GM19025 (cell line): ENCODE measurements at regions not wholly inside any gene's neighbourhood (a gene's known extent, or its start where the extent isn't known, plus 50 kb on each side); places are given as distances from the start of the nearest gene placed in this dataset.

Source experiments
- ATAC-seq: cut with Tn5 transposase; IDR thresholded peaks from one replicate; pipeline ENCODE4 v1.9.1; 2021; ENCODE audit warnings: mild to moderate bottlenecking, low read depth, moderate library complexity; ENCODE audit not compliant: unreplicated experiment

GRCh38 chr4:95985791-95986550 is 146.1 kb downstream of the PDHA2 start:
- no peak for ATAC-seq

- ATAC-seq: no peak
These were observed 148.0 kb downstream of the PDHA2 start for GRCh38 chr4:95987851-95988250.

- ATAC-seq: no peak
These were observed 158.4 kb downstream of the PDHA2 start for GRCh38 chr4:95998311-95998710.

- ATAC-seq: no peak
These were observed 164.3 kb downstream of the PDHA2 start for GRCh38 chr4:96003951-96004740.

GRCh38 chr4:96009427-96010119 is 169.7 kb downstream of the PDHA2 start:
- no peak for ATAC-seq

GRCh38 chr4:96012687-96013086 is 172.8 kb downstream of the PDHA2 start:
- no peak for ATAC-seq

GRCh38 chr4:96016634-96017299 is 176.9 kb downstream of the PDHA2 start:
- ATAC-seq: no peak

- ATAC-seq: no peak
These were observed 185.1 kb downstream of the PDHA2 start for GRCh38 chr4:96025011-96025410.

GRCh38 chr4:96035727-96036126 is 195.8 kb downstream of the PDHA2 start:
- no peak for ATAC-seq

- ATAC-seq: no peak
These were observed 196.9 kb downstream of the PDHA2 start for GRCh38 chr4:96036781-96037180.

GRCh38 chr4:96037705-96038104 is 197.8 kb downstream of the PDHA2 start:
- ATAC-seq: no peak

- ATAC-seq: no peak
These were observed 199.3 kb downstream of the PDHA2 start for GRCh38 chr4:96039217-96039616.

- ATAC-seq: no peak
These were observed 200.0 kb downstream of the PDHA2 start for GRCh38 chr4:96039803-96040436.

GRCh38 chr4:96044971-96045370 is 205.1 kb downstream of the PDHA2 start:
- no peak for ATAC-seq

- ATAC-seq: no peak
These were observed 212.9 kb downstream of the PDHA2 start for GRCh38 chr4:96052827-96053226.

GRCh38 chr4:96056346-96056934 is 216.5 kb downstream of the PDHA2 start:
- no peak for ATAC-seq

GRCh38 chr4:96063639-96064038 is 223.7 kb downstream of the PDHA2 start:
- no peak for ATAC-seq

GRCh38 chr4:96073461-96073860 is 233.6 kb downstream of the PDHA2 start:
- no peak for ATAC-seq

- no peak for ATAC-seq
These were observed 252.3 kb downstream of the PDHA2 start for GRCh38 chr4:96092151-96092705.

- no peak for ATAC-seq
These were observed 253.2 kb downstream of the PDHA2 start for GRCh38 chr4:96093057-96093456.
